ENCODE measurements at regions not wholly inside any gene's neighbourhood (a gene's known extent, or its start where the extent isn't known, plus 50 kb on each side); places are given as distances from the start of the nearest gene placed in this dataset.

DNA sequence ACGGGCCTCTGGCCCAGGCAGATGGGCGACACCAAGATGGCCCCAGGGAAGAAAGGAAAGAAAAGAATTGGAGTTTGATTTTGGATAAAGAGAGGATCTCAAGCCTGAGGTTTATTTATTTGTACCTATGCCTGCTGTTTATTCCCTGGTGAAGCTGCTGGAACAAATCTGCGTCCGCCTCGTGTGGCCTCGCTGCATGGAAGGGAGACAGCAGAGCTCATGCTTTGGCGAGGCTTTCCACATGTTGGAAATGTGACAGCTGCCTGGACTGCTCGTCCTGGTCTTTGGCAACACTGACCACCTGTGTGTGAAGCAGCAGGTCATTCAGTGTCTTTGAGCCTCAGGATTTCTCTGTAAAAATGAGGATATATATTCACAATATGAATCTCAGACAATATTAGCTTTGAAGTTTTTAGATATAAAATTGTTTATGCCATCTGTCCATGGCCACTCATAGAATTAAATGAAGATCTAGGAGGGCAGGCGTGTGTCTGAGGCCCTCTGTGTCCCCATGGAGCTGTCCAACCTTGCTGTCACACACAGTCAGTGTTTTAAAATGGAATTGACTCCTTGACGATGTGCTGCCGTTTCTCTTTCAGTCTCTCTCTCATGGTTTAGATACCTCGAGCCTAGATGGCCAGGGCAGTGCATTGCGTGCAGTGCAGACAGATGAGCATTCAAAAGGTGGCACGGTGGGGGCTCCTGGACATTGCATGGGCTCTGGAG is 94.3 kb downstream of the SOCS6 start:
- no peak for DNase-seq (ENCODE audit: low read depth)

DNA sequence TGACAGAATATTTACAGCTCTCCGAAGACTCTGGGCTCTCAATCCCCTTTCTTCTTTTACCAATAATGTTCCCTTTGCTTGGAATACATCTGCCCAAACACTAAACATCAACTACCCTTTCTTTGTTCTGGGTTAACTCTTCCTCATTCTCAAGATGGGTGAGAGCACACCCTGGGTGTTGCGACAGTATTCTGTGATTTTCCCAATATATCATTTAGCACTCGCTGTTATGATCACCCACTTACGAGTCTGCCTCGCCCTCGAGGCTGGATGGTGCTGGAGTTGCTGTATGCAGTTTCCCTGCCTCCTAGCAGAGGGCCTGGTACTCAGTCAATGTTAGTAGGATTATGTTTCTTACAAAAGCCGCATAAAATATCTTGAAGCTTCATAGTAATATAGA is 93.2 kb downstream of the SOCS6 start:
- DNase-seq (ENCODE audit: low read depth) = no peak

DNA sequence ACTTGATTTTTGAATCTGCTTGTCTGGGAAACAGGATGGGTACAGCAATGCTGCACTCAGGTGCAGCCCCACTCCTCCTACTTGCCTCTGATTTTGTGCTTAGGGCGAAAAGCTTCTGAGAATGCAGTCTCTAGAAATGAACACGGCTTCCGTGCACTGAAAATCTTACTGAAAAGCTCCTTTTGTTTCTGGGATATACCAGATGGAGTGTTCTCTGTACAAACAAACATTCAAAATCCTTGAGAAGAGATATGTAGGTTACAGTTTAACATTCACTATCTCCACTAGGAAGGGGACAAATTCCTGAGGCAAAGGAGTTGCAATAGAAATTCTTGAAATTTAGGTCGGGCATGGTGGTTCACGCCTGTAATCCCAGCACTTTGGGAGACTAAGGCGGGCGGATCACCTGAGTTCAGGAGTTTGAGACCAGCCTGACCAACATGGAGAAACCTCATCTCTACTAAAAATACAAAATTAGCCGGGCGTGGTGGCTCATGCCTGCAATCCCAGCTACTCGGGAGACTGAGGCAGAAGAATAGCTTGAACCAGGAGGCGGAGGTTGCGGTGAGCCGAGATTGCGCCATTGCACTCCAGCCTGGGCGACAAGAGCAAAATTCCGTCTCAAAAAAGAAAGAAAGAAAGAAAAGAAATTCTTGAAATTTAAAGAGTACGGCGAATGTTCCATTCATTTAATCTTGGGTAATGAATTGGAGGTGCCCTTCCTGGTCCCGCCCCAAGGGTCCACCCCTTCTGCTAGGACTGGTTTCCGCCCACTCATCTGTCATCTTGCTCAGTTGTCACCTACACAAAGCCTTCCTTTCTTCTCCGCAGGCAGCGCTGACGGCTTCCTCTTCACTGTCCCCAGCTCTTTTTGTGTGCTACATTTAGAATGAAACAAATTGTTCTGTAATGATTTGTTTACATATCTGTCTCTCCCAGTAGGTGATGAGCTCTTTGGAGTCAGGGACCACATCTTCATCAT is 92.4 kb downstream of the SOCS6 start:
- no peak for DNase-seq (ENCODE audit: low read depth)
